ENCODE measurements at regions not wholly inside any gene's neighbourhood (a gene's known extent, or its start where the extent isn't known, plus 50 kb on each side); places are given as distances from the start of the nearest gene placed in this dataset.

- H3K9ac ChIP-seq (ENCODE audit: low read length) = no peak overlapping the region
Observed at GRCh38 chr9:115880221-115880885, 273.2 kb upstream of the PAPPA start.

GRCh38 chr9:115882911-115883310, 270.7 kb upstream of the PAPPA start:
- Histone ChIP-seq H3K79me2 (ENCODE audit: low read length) (no peaks in the 10 kb centered on the region), H3F3A (ENCODE audit: insufficient read depth, low read length) (no peaks in the 10 kb centered on the region), H3K36me3 (replicated peaks; ENCODE audit: insufficient read depth, low read length) (no peaks in the 10 kb centered on the region), H2AFZ (ENCODE audit: low read length) (no peak overlapping the region), H3K27ac (ENCODE audit: low read length) (no peak overlapping the region), H3K9ac (ENCODE audit: low read length) (no peak overlapping the region), H3K4me3 (ENCODE audit: low read length) (no peak overlapping the region), H4K20me1 (ENCODE audit: insufficient read depth, low read length) (no peaks in the 10 kb centered on the region), H3K9me3 (replicated peaks; ENCODE audit: insufficient read depth, low read length) (no peaks in the 10 kb centered on the region), H3K4me2 (ENCODE audit: low read depth, low read length) (no peak overlapping the region), H3K27me3 (replicated peaks; ENCODE audit: insufficient read depth, low read length) (no peaks in the 10 kb centered on the region), H3K4me1 (ENCODE audit: low read length) (no peaks in the 10 kb centered on the region), H3K9me2 (replicated peaks; ENCODE audit: insufficient read depth, low read length) (no peaks in the 10 kb centered on the region)
- no peak for TF ChIP-seq EZH2 (optimal IDR thresholded peaks at IDR 0.05; ENCODE audit: low read depth, low read length)
- DNase-seq = no peak

More at GRCh38 chr9:115880221-115880885, 273.2 kb upstream of the PAPPA start:
- DNase-seq = no peak
- TF ChIP-seq EZH2phosphoT487 (IDR thresholded peaks at IDR 0.05; ENCODE audit: low read length) (no peak), CTCF (IDR thresholded peaks at IDR 0.05; ENCODE audit: low read length) (no peak), EZH2 (optimal IDR thresholded peaks at IDR 0.05; ENCODE audit: low read depth, low read length) (no peak)
- no peak overlapping the region for H3K4me3 ChIP-seq (ENCODE audit: low read length)
- H3F3A ChIP-seq (ENCODE audit: insufficient read depth, low read length) = no peaks in the 10 kb centered on the region
- no peaks in the 10 kb centered on the region for H3K9me3 ChIP-seq (replicated peaks; ENCODE audit: insufficient read depth, low read length)
- H4K20me1 ChIP-seq (ENCODE audit: insufficient read depth, low read length) = no peaks in the 10 kb centered on the region
- no peaks in the 10 kb centered on the region for H3K9me2 ChIP-seq (replicated peaks; ENCODE audit: insufficient read depth, low read length)
- H3K27me3 ChIP-seq (replicated peaks; ENCODE audit: insufficient read depth, low read length) = no peaks in the 10 kb centered on the region
- no peaks in the 10 kb centered on the region for H3K4me1 ChIP-seq (ENCODE audit: low read length)
- no peak overlapping the region for H2AFZ ChIP-seq (ENCODE audit: low read length)
- H3K4me2 ChIP-seq (ENCODE audit: low read depth, low read length) = no peak overlapping the region
- no peak overlapping the region for H3K27ac ChIP-seq (ENCODE audit: low read length)
- no peaks in the 10 kb centered on the region for H3K79me2 ChIP-seq (ENCODE audit: low read length)
- H3K36me3 ChIP-seq (replicated peaks; ENCODE audit: insufficient read depth, low read length) = no peaks in the 10 kb centered on the region

- H3K79me2 ChIP-seq (ENCODE audit: low read length) = no peaks in the 10 kb centered on the region
- H3K27ac ChIP-seq (ENCODE audit: low read length) = no peak overlapping the region
- H3K4me3 ChIP-seq (ENCODE audit: low read length) = no peak overlapping the region
- H3K4me2 ChIP-seq (ENCODE audit: low read depth, low read length) = no peak overlapping the region
- no peaks in the 10 kb centered on the region for H4K20me1 ChIP-seq (ENCODE audit: insufficient read depth, low read length)
- no peak overlapping the region for H3K9ac ChIP-seq (ENCODE audit: low read length)
- H3F3A ChIP-seq (ENCODE audit: insufficient read depth, low read length) = no peaks in the 10 kb centered on the region
- H3K9me3 ChIP-seq (replicated peaks; ENCODE audit: insufficient read depth, low read length) = no peaks in the 10 kb centered on the region
- no peak overlapping the region for H2AFZ ChIP-seq (ENCODE audit: low read length)
- H3K4me1 ChIP-seq (ENCODE audit: low read length) = no peaks in the 10 kb centered on the region
- H3K36me3 ChIP-seq (replicated peaks; ENCODE audit: insufficient read depth, low read length) = no peaks in the 10 kb centered on the region
- H3K27me3 ChIP-seq (replicated peaks; ENCODE audit: insufficient read depth, low read length) = no peaks in the 10 kb centered on the region
- peak; percentile 11 for DNase-seq
- TF ChIP-seq CTCF (IDR thresholded peaks at IDR 0.05; ENCODE audit: low read length) = peak; percentile 46
- no peak for TF ChIP-seq EZH2phosphoT487 (IDR thresholded peaks at IDR 0.05; ENCODE audit: low read length)
- H3K9me2 ChIP-seq (replicated peaks; ENCODE audit: insufficient read depth, low read length) = no peaks in the 10 kb centered on the region
Observed at GRCh38 chr9:115883467-115884329, 269.9 kb upstream of the PAPPA start.

GRCh38 chr9:115884846-115885245, 268.7 kb upstream of the PAPPA start:
- Histone ChIP-seq H3K4me1 (ENCODE audit: low read length) (no peaks in the 10 kb centered on the region), H3K9me2 (replicated peaks; ENCODE audit: insufficient read depth, low read length) (no peaks in the 10 kb centered on the region), H2AFZ (ENCODE audit: low read length) (no peak overlapping the region), H3K4me3 (ENCODE audit: low read length) (no peak overlapping the region), H3K9ac (ENCODE audit: low read length) (no peak overlapping the region), H3K79me2 (ENCODE audit: low read length) (no peaks in the 10 kb centered on the region), H3K36me3 (replicated peaks; ENCODE audit: insufficient read depth, low read length) (no peaks in the 10 kb centered on the region), H4K20me1 (ENCODE audit: insufficient read depth, low read length) (no peaks in the 10 kb centered on the region), H3F3A (ENCODE audit: insufficient read depth, low read length) (no peaks in the 10 kb centered on the region), H3K4me2 (ENCODE audit: low read depth, low read length) (no peak overlapping the region), H3K9me3 (replicated peaks; ENCODE audit: insufficient read depth, low read length) (no peaks in the 10 kb centered on the region), H3K27ac (ENCODE audit: low read length) (no peak overlapping the region), H3K27me3 (replicated peaks; ENCODE audit: insufficient read depth, low read length) (no peaks in the 10 kb centered on the region)
- TF ChIP-seq EZH2phosphoT487 (IDR thresholded peaks at IDR 0.05; ENCODE audit: low read length) (no peak), CTCF (IDR thresholded peaks at IDR 0.05; ENCODE audit: low read length) (no peak), EZH2 (optimal IDR thresholded peaks at IDR 0.05; ENCODE audit: low read depth, low read length) (no peak)
- no peak for DNase-seq
